AML-193 (cell line): ENCODE measurements at regions not wholly inside any gene's neighbourhood (a gene's known extent, or its start where the extent isn't known, plus 50 kb on each side); places are given as distances from the start of the nearest gene placed in this dataset.
"Not testable (repeated sequence)": the region's sequence is repeated elsewhere in the genome, so short reads cannot be mapped to it uniquely, and the experiment has no call there.

Experiments used
- DNase-seq, 2 experiments: peaks; one replicate each; lab custom pipeline; 2025; lab: John Stamatoyannopoulos, UW

DNA sequence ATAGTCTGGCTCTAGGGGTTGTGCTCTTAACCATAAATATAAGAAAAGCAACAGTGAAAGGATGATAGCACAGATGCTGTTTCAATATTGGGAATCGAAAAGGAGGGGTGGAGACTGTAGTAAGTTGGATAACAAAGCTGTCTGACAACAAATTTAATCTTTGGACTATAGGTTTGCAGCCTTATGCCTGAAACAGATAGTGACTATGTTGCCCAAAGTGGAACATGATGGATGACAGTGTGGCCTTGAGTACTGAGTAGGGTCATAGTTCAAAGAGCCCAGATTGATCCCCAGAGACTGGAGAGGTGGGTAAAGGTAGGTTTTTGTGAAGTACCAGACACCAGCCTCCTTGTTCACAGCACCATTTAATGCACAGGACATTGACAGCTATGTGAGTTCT is 144.0 kb upstream of the PALMD start:
- no peak for DNase-seq

DNA sequence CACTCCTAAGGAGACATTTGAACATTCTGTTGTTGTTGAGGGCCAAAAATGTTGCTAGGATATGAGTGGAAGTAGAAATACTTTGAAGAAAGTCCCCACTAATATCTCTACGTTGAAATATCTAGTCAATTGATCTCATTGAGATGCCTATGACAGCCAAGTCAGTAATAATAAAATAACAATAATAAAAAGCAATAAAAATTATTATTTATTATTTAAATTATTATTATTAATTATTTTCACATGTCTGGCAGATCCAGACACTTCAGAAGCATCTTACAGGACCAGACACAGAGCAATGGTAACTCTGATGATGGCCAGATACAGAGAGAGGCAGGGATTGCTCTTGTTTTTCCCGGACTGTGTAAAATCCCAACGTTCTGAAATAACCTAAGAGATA is 143.5 kb upstream of the PALMD start:
- DNase-seq = no peak

- no peak for DNase-seq
Measured at GRCh38 chr1:99503276-99503747, 142.6 kb upstream of the PALMD start.

GRCh38 chr1:99504287-99504686 is 141.6 kb upstream of the PALMD start:
- DNase-seq = no peak

DNA sequence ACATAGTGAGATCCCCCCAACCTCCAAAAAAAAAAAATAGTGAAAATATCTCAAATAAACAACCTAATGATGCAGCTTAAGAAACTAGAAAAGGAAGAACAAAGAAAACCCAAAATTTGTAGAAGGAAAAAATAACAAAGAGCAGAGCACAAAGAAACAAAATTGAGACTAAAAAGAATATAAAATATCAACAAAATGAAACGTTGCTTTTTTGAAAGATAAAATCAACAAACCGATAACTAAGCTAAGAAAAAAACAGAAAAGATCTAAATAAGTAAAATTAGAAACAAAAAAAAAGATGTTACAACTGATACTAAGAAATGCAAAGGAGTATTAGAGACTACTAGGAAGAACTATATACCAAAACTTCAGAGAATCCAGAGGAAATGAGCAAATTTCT is 139.3 kb upstream of the PALMD start:
- no peak for DNase-seq

DNA sequence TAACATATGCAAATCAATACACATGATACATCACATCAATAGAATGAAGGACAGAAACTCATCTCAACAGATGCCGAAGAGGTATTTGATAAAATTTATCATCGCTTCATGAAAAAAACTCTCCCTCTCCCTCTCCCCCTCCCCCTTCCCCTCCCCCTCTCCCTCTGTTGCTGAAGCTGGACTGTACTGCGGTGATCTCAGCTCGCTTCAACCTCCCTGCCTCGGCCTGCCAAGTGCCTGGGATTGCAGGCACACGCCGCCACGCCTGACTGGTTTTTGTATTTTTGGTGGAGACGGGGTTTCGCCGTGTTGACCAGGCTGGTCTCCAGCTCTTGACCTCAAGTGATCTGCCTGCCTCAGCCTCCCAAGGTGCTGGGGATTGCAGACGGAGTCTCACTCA is 138.5 kb upstream of the PALMD start:
- not testable (repeated sequence) for DNase-seq

DNA sequence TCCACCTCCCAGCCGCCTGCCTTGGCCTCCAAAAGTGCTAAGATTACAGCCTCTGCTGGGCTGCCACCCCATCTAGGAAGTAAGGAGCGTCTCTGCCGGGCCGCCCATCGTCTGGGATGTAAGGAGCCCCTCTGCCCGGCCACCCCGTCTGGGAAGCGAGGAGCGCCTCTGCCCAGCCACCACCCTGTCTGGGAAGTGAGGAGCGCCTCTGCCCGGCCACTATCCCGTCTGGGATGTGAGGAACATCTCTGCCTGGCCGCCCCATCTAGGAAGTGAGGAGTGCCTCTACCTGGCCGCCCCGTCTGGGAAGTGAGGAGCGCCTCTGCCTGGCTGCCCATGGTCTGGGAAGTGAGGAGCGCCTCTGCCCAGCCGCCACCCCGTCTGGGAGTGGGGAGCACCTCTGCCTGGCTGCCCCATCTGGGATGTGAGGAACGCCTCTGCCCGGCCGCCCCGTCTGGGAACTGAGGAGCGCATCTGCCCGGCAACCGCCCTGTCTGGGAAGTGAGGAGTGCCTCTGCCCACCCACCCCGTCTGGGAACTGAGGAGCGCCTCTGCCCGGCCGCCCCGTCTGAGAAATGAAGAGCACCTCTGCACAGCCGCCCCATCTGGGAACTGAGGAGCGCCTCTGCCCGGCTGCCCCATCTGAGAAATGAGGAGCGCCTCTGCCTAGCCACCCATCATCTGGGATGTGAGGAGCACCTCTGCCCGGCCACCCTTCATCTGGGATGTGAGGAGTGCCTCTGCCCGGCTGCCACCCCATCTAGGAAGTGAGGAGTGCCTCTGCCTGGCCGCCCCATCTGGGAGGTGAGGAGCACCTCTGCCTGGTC is 137.8 kb upstream of the PALMD start:
- DNase-seq = no peak

- not testable (repeated sequence) for DNase-seq
Measured at GRCh38 chr1:99508733-99509445, 137.0 kb upstream of the PALMD start.

DNA sequence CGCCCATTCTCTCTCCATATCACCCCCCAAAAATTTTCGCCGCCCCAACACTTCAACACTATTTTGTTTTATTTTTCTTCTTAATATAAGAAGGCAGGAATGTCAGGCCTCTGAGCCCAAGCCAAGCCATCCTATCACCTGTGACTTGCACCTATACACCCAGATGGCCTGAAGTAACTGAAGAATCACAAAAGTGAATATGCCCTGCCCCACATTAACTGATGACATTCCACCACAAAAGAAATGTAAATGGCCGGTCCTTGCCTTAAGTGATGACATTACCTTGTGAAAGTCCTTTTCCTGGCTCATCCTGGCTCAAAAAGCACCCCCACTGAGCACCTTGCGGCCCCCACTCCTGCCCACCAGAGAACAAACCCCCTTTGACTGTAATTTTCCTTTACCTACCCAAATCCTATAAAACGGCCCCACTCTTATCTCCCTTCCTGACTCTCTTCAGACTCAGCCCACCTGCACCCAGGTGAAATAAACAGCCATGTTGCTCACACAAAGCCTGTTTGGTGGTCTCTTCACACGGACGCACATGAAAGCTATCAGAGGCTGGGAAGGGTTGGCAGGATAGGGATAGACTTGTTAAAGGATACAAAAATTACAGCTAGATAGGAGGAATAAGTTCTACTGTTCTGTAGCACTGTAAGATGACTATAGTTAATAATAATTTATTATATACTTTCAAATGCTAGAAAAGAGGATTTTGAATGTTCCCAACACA is 130.9 kb upstream of the PALMD start:
- DNase-seq = not testable (repeated sequence)

DNA sequence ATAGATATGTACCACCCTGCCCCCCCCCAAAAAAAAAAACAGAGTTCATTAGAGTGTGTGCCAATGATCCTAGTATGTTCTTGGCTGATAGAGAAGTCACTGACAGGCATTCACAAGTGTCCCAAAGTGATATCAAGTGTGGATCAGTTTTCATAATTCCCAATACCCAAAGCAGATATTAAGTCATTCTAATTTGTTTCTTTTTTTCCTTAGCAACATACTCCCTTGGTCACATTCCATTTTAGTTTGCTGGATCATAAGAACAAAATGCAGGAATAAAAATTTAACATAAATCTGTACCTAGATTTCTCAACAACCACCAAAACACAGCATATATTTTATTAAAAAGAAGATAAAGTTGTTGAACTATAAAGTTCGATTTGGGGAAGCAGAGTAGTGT is 129.8 kb upstream of the PALMD start:
- DNase-seq = no peak

- DNase-seq = no peak
Measured at GRCh38 chr1:99520121-99520520, 125.8 kb upstream of the PALMD start.

GRCh38 chr1:99525331-99525730 is 120.6 kb upstream of the PALMD start:
- no peak for DNase-seq

DNA sequence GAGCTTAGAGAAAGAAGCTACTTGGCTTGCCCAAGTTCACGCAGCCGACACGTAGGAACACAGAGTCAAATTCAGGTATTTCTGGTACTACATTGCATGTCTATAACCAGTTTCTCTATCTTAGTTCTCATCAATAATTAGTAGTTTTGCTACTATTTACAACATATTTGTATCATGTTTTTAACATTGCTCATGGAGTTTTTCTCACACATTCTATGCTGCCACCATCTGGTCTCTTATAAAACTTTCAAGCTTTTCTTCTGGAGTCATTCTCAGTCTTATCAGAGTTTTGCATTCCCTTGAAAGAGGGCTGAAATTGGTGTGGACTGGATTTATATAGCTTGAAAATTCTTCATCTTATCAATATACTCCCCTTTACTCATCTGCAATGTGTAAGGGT is 118.8 kb upstream of the PALMD start:
- DNase-seq = no peak

DNA sequence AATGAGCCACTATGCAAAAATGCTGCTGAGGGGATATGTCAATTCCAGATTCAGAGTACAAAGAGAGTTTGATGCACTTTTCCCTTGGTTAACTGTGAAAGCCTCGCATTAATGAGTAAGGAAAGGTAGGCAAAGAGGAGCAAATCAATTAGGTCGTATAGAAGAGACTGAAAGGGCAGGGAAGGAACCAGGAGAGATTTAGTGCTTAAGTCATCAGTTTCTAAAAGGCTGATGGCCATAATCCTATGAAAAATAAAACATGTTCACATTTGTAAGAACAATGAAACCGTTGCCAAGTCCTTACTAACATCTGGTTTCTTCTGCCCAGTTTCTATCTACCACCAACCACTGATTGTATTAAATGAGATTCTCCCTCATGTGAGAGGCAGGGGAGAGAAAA is 118.4 kb upstream of the PALMD start:
- DNase-seq = no peak

DNA sequence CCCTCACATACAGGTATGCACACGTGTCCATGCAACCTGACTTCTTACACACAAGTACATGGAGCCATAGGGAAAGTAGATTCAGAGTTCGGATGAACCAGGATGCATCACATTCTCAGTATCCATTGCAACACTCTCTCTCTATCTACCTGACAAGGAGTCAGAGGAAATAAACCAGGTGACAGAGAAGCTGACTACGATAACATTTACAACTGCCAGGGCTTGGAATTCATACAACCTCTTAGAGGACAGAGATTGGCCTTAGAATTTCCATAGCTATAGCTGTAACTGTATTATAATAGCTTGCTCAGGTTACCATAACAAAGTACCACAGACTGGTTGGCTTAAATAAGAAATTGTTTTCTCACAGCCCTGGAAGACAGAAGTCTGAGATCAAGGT is 116.9 kb upstream of the PALMD start:
- DNase-seq = no peak

GRCh38 chr1:99531578-99532275 is 114.2 kb upstream of the PALMD start:
- no peak for DNase-seq

DNA sequence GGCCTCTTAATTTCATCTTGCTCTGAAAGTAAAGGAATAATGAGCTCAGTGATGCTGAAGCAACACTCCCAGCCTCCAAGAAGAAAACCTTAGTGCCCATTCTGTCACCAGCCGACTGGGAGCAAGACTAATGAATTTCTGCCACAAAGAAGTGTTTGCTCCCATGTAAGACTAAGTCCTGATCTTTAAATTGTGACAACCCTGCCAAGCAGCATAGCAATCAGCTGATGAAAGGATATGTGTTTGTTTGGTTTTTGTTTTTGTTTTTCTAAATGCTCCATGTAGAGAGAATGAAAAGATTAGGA is 113.7 kb upstream of the PALMD start:
- DNase-seq = no peak

DNA sequence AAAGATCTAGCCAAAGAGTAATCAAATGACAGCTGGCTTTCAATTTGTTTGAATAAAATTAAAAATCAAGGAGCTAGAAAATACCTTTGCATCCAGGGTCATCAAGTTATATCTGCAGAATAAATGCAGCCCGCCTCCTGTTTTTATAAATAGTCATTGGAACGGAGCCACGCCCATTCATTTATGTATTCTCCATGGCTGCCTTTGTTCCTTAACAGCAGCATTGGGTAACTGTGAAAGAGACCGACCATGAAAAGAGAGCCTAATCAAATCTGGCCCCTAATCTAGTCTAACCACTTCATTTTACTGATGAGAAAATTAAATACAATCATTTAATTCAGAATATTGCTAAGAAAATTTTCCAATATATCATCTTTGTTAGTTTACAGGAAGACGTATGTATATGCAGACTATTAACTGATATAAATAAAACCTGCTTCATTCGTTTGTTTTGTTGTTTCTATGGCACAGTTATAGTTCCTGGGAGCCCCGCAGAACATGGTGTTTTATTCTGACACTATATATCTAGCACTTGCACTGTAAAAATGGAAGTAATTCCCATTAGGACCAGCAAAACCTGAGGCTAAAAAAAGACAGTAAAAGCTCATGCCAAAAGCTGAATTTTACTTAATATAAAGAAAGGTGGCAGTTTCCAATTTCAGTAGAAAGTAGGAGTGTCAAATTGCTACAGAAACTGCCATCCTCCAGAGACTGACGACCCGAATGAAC is 111.8 kb upstream of the PALMD start:
- DNase-seq = no peak

DNA sequence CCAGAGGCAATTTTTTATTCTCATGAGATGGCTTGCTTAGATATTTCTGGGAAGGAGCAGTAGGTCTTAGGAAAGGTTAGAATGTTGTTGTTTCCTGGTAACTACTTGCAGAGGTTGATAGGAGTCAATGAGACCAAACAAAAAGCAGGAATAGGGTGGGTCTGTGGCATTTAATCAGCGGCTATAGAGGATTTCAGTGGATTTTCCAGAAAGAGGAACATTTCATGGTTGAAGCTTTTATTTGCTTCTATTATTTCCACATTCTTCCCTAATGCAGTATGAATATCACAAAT is 111.3 kb upstream of the PALMD start:
- no peak for DNase-seq

- no peak for DNase-seq
Measured at GRCh38 chr1:99535470-99536164, 110.3 kb upstream of the PALMD start.

GRCh38 chr1:99537886-99538617 is 107.9 kb upstream of the PALMD start:
- DNase-seq = no peak
